ENCODE measurements at regions not wholly inside any gene's neighbourhood (a gene's known extent, or its start where the extent isn't known, plus 50 kb on each side); places are given as distances from the start of the nearest gene placed in this dataset.
A peak's percentile ranks its signal among the peaks of the same experiment; 100 is the strongest.

- no peak for FAIRE-seq
- Histone ChIP-seq H3K27me3 (ENCODE audit: control insufficient read depth, insufficient read depth, low read length) (no peaks in the 10 kb centered on the region), H3K4me3 (ENCODE audit: low read depth, low read length) (no peak overlapping the region), H3K36me3 (ENCODE audit: control insufficient read depth, insufficient read depth, low read length) (no peaks in the 10 kb centered on the region)
- no peak for TF ChIP-seq CTCF (IDR thresholded peaks at IDR 0.05; ENCODE audit: insufficient read depth, low read length, severe bottlenecking)
- no peak for DNase-seq (ENCODE audit: low read depth)
Observed at GRCh38 chr6:142002825-142003405, 129.8 kb upstream of the GJE1 start.

- Histone ChIP-seq H3K4me3 (ENCODE audit: low read depth, low read length) (no peak overlapping the region), H3K27me3 (ENCODE audit: control insufficient read depth, insufficient read depth, low read length) (no peaks in the 10 kb centered on the region), H3K36me3 (ENCODE audit: control insufficient read depth, insufficient read depth, low read length) (no peaks in the 10 kb centered on the region)
- TF ChIP-seq CTCF (IDR thresholded peaks at IDR 0.05; ENCODE audit: insufficient read depth, low read length, severe bottlenecking): no peak
- FAIRE-seq (no peak), DNase-seq (ENCODE audit: low read depth) (no peak)
Observed at GRCh38 chr6:141996823-141997222, 135.9 kb upstream of the GJE1 start.

- Histone ChIP-seq H3K27me3 (ENCODE audit: control insufficient read depth, insufficient read depth, low read length) (no peaks in the 10 kb centered on the region), H3K36me3 (ENCODE audit: control insufficient read depth, insufficient read depth, low read length) (no peaks in the 10 kb centered on the region), H3K4me3 (ENCODE audit: low read depth, low read length) (no peak overlapping the region)
- FAIRE-seq (no peak), DNase-seq (ENCODE audit: low read depth) (no peak)
- TF ChIP-seq CTCF (IDR thresholded peaks at IDR 0.05; ENCODE audit: insufficient read depth, low read length, severe bottlenecking): no peak
Observed at GRCh38 chr6:141992109-141992508, 140.6 kb upstream of the GJE1 start.

DNA sequence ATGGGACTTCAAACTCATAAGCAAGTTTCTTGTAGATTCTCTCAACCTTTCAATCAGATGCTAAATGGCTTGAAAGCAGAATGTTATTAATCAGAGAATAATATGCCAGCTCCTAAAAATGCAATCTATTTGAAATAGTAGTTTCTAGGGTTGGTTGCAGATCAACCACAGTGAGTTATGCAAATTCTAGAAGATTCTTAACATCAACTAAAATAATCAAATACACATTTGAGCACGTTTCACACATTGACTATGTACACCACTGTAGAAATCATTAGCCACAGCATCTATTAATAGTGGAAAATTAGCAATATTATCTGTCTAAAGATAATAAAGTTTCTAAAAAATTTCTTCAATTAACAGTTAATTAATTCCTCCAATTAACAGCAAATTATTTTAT is 141.9 kb upstream of the GJE1 start:
- no peak for DNase-seq (ENCODE audit: low read depth)
- FAIRE-seq: no peak
- H3K4me3 ChIP-seq (ENCODE audit: low read depth, low read length): no peak overlapping the region

GRCh38 chr6:141989706-141989959 is 143.1 kb upstream of the GJE1 start:
- TF ChIP-seq CTCF (IDR thresholded peaks at IDR 0.05; ENCODE audit: insufficient read depth, low read length, severe bottlenecking): no peak
- H3K36me3 ChIP-seq (ENCODE audit: control insufficient read depth, insufficient read depth, low read length): no peaks in the 10 kb centered on the region
- H3K4me3 ChIP-seq (ENCODE audit: low read depth, low read length): no peak overlapping the region
- no peaks in the 10 kb centered on the region for H3K27me3 ChIP-seq (ENCODE audit: control insufficient read depth, insufficient read depth, low read length)
- DNase-seq (ENCODE audit: low read depth) (no peak), FAIRE-seq (no peak)

More for the DNA sequence above, 141.9 kb upstream of the GJE1 start:
- Histone ChIP-seq H3K36me3 (ENCODE audit: control insufficient read depth, insufficient read depth, low read length) (no peaks in the 10 kb centered on the region), H3K27me3 (ENCODE audit: control insufficient read depth, insufficient read depth, low read length) (no peaks in the 10 kb centered on the region)
- TF ChIP-seq CTCF (IDR thresholded peaks at IDR 0.05; ENCODE audit: insufficient read depth, low read length, severe bottlenecking): no peak

- TF ChIP-seq CTCF (IDR thresholded peaks at IDR 0.05; ENCODE audit: insufficient read depth, low read length, severe bottlenecking): peak; percentile 81
- H3K36me3 ChIP-seq (ENCODE audit: control insufficient read depth, insufficient read depth, low read length): no peaks in the 10 kb centered on the region
- DNase-seq (ENCODE audit: low read depth) (peak; percentile 79), FAIRE-seq (no peak)
- H3K27me3 ChIP-seq (ENCODE audit: control insufficient read depth, insufficient read depth, low read length): no peaks in the 10 kb centered on the region
- H3K4me3 ChIP-seq (ENCODE audit: low read depth, low read length): no peak overlapping the region
Observed at GRCh38 chr6:141988954-141989705, 143.6 kb upstream of the GJE1 start.

Measured in bronchial epithelial cell (primary cell).